H1 (cell line): ENCODE measurements at regions not wholly inside any gene's neighbourhood (a gene's known extent, or its start where the extent isn't known, plus 50 kb on each side); places are given as distances from the start of the nearest gene placed in this dataset.

Experiments
- CTCF ChIA-PET: fragments of 300-600 bp; sonication (Branson Sonifier 250); formaldehyde crosslinking; loops from one replicate; lab custom pipeline; 2021; ENCODE audit not compliant: partially characterized antibody; lab: Charles Lee
- POLR2A ChIA-PET: fragments of 300-600 bp; sonication (Branson Sonifier 250); formaldehyde crosslinking; loops from one replicate; lab custom pipeline; 2021; ENCODE audit warnings: inconsistent platforms; ENCODE audit not compliant: partially characterized antibody; lab: Charles Lee
- DNase-seq, 2 experiments: peaks; one replicate each; pipeline versions ENCODE4 v3.0.0 to v3.0.0-alpha.2; 2010 to 2022; ENCODE audit warnings: low spot score in 2 of 2, low read depth in 1 of 2, mixed read lengths in 1 of 2
- FAIRE-seq: peaks from 2 replicates; lab custom pipeline; 2011; peaks lifted over from hg19 to GRCh38; lab: Jason Lieb, UNC
- H2AFZ ChIP-seq: 2 replicates; pipeline ENCODE4 v1.8.1; 2012; ENCODE audit warnings: low read length, inconsistent platforms
- H2AK5ac ChIP-seq: 2 replicates; pipeline ENCODE4 v1.6.1; 2013; ENCODE audit warnings: low read depth, low read length
- H2BK120ac ChIP-seq: replicated peaks from 2 replicates; pipeline ENCODE3; 2013; ENCODE audit warnings: low read depth, low read length, inconsistent platforms
- H2BK12ac ChIP-seq: 2 replicates; pipeline ENCODE4 v1.6.1; 2013; ENCODE audit warnings: low read depth, low read length
- H2BK15ac ChIP-seq: 2 replicates; pipeline ENCODE4 v1.6.1; 2013; ENCODE audit warnings: low read length
- H2BK20ac ChIP-seq: 2 replicates; pipeline ENCODE4 v1.6.1; 2013; ENCODE audit warnings: low read length
- H2BK5ac ChIP-seq: 2 replicates; pipeline ENCODE4 v1.6.1; 2013; ENCODE audit warnings: low read depth, low read length
- H3K14ac ChIP-seq: 2 replicates; pipeline ENCODE4 v1.6.1; 2013; ENCODE audit warnings: inconsistent platforms; ENCODE audit not compliant: insufficient read length
- H3K18ac ChIP-seq: 2 replicates; pipeline ENCODE4 v1.6.1; 2013; ENCODE audit warnings: low read length; ENCODE audit errors: extremely low read depth
- H3K23ac ChIP-seq: 2 replicates; pipeline ENCODE4 v1.6.1; 2013; ENCODE audit warnings: inconsistent platforms; ENCODE audit not compliant: insufficient read length
- H3K23me2 ChIP-seq: 2 replicates; pipeline ENCODE4 v1.6.1; 2013; ENCODE audit warnings: low read depth, low read length
- H3K27ac ChIP-seq: 2 replicates; pipeline ENCODE4 v1.6.1; 2011; ENCODE audit warnings: low read depth, low read length, inconsistent platforms
- H3K27me3 ChIP-seq, 4 experiments: replicated peaks in 1 of 4; 1 replicate in 1 of 4; 2 replicates in 3 of 4; pipeline versions ENCODE4 v1.6.1 to v1.8.1; 2011 to 2013; ENCODE audit warnings: low read length in 3 of 4, mild to moderate bottlenecking in 3 of 4, inconsistent platforms in 2 of 4, mixed read lengths in 2 of 4, moderate library complexity in 1 of 4; ENCODE audit not compliant: control insufficient read depth in 3 of 4, insufficient read depth in 3 of 4; ENCODE audit errors: extremely low read depth in 1 of 4
- H3K36me3 ChIP-seq, 4 experiments: 2 replicates each; pipeline versions ENCODE4 v1.6.1 to v1.8.1; 2011 to 2013; ENCODE audit warnings: mild to moderate bottlenecking in 4 of 4, low read length in 3 of 4, moderate library complexity in 2 of 4, control low read depth in 1 of 4, inconsistent platforms in 1 of 4; ENCODE audit not compliant: insufficient read depth in 4 of 4, control insufficient read depth in 2 of 4
- H3K4ac ChIP-seq: replicated peaks from 2 replicates; pipeline ENCODE3; 2013; ENCODE audit warnings: low read length, low read depth, mixed read lengths, inconsistent platforms; ENCODE audit not compliant: insufficient read length
- H3K4me1 ChIP-seq, 4 experiments: replicated peaks in 1 of 4; 1 replicate in 1 of 4; 2 replicates in 3 of 4; pipeline versions ENCODE4 v1.6.1 to v1.8.1; 2011 to 2013; ENCODE audit warnings: low read length in 3 of 4, inconsistent platforms in 2 of 4, mixed read lengths in 1 of 4; ENCODE audit not compliant: insufficient read depth in 4 of 4, control insufficient read depth in 3 of 4
- H3K4me2 ChIP-seq, 2 experiments: 2 replicates each; pipeline versions ENCODE4 v1.6.1 to v1.8.1; 2011 to 2013; ENCODE audit warnings: low read depth in 2 of 2, low read length in 2 of 2, control low read depth in 1 of 2, inconsistent platforms in 1 of 2, mild to moderate bottlenecking in 1 of 2; ENCODE audit not compliant: insufficient read depth in 1 of 2
- H3K4me3 ChIP-seq, 4 experiments: fragments of 200-600, 300-600 bp in 1 of 4; sonication (generic), shearing (Covaris generic), sonication (Bioruptor Twin) in 1 of 4; 2 replicates each; pipeline versions ENCODE4 v1.5.1 to v1.8.1; 2011 to 2016; ENCODE audit warnings: low read length in 4 of 4, low read depth in 3 of 4, control low read depth in 2 of 4, inconsistent platforms in 2 of 4, mild to moderate bottlenecking in 2 of 4, mixed read lengths in 1 of 4, moderate library complexity in 1 of 4; ENCODE audit not compliant: insufficient read depth in 2 of 4; ENCODE audit errors: extremely low read depth in 1 of 4
- H3K56ac ChIP-seq: replicated peaks from 2 replicates; pipeline ENCODE3; 2013; ENCODE audit warnings: low read depth, mild to moderate bottlenecking, mixed read lengths, low read length, inconsistent platforms; ENCODE audit not compliant: insufficient read length
- H3K79me1 ChIP-seq: 2 replicates; pipeline ENCODE4 v1.6.1; 2013; ENCODE audit warnings: low read depth, low read length, control low read depth
- H3K79me2 ChIP-seq, 2 experiments: 2 replicates each; pipeline versions ENCODE4 v1.6.1 to v1.8.1; 2012 to 2013; ENCODE audit warnings: low read length in 2 of 2, mild to moderate bottlenecking in 2 of 2, inconsistent platforms in 1 of 2; ENCODE audit not compliant: insufficient read depth in 2 of 2, control insufficient read depth in 1 of 2
- H3K9ac ChIP-seq, 4 experiments: replicated peaks in 1 of 4; 1 replicate in 1 of 4; 2 replicates in 3 of 4; pipeline versions ENCODE4 v1.6.1 to v1.8.1; 2011 to 2013; ENCODE audit warnings: low read depth in 3 of 4, low read length in 3 of 4, control low read depth in 2 of 4, mild to moderate bottlenecking in 2 of 4, moderate library complexity in 2 of 4, inconsistent platforms in 1 of 4; ENCODE audit errors: extremely low read depth in 1 of 4
- H3K9me3 ChIP-seq, 2 experiments: 2 replicates each; pipeline versions ENCODE4 v1.6.1 to v1.8.1; 2012 to 2013; ENCODE audit warnings: mild to moderate bottlenecking in 2 of 2, moderate library complexity in 2 of 2, control low read depth in 1 of 2, inconsistent platforms in 1 of 2, low read depth in 1 of 2, low read length in 1 of 2, mixed read lengths in 1 of 2; ENCODE audit not compliant: insufficient read depth in 2 of 2
- H4K20me1 ChIP-seq, 2 experiments: replicated peaks in 1 of 2; 2 replicates each; pipeline versions ENCODE3 to v1.8.1; 2011 to 2013; ENCODE audit warnings: inconsistent platforms in 2 of 2, low read length in 2 of 2, mild to moderate bottlenecking in 1 of 2; ENCODE audit not compliant: insufficient read depth in 2 of 2, control insufficient read depth in 1 of 2
- H4K5ac ChIP-seq: 2 replicates; pipeline ENCODE4 v1.6.1; 2013; ENCODE audit warnings: low read length, low read depth, mixed read lengths, inconsistent platforms; ENCODE audit not compliant: insufficient read length
- H4K8ac ChIP-seq: 2 replicates; pipeline ENCODE4 v1.8.0; 2013; ENCODE audit warnings: mild to moderate bottlenecking, moderate library complexity, low read length, inconsistent platforms; ENCODE audit not compliant: insufficient read depth; ENCODE audit errors: extremely low read depth
- H4K91ac ChIP-seq: replicated peaks from 2 replicates; pipeline ENCODE3; 2013; ENCODE audit warnings: low read length, mixed read lengths, inconsistent platforms; ENCODE audit not compliant: insufficient read length
- ASH2L ChIP-seq: fragments of 200-600, 300-600 bp; sonication (generic); IDR thresholded peaks from one replicate; pipeline ENCODE4 v1.7.1; 2017; ENCODE audit warnings: low read length
- CEBPB ChIP-seq: IDR thresholded peaks from 2 replicates; pipeline ENCODE4 v1.6.1; 2012; ENCODE audit warnings: low read depth, low read length
- CHD1 ChIP-seq: IDR thresholded peaks from 2 replicates; pipeline ENCODE4 v1.6.1; 2012; ENCODE audit warnings: low read depth, low read length, improper control_type of control experiment
- FOSL1 ChIP-seq: IDR thresholded peaks from 2 replicates; pipeline ENCODE4 v1.6.1; 2011; ENCODE audit warnings: mild to moderate bottlenecking, low read depth, low read length, moderate library complexity; ENCODE audit not compliant: insufficient read depth
- HDAC2 ChIP-seq, 2 experiments: fragments of 300-600 bp in 1 of 2; sonication (generic) in 1 of 2; IDR thresholded peaks; 2 replicates each; pipeline ENCODE4 v1.6.1; 2011 to 2012; ENCODE audit warnings: low read depth in 2 of 2, low read length in 2 of 2, mild to moderate bottlenecking in 2 of 2, moderate library complexity in 2 of 2, borderline replicate concordance in 1 of 2, inconsistent platforms in 1 of 2
- KDM5A ChIP-seq: fragments of 200-600 bp; IDR thresholded peaks from 2 replicates; pipeline ENCODE4 v1.7.1; 2012; ENCODE audit warnings: mild to moderate bottlenecking, low read length, inconsistent platforms, mixed read lengths
- MAFK ChIP-seq: IDR thresholded peaks from 2 replicates; pipeline ENCODE4 v1.6.1; 2012; ENCODE audit warnings: low read depth, mild to moderate bottlenecking, improper control_type of control experiment, low read length
- POLR2A ChIP-seq, 2 experiments: IDR thresholded peaks; 1 replicate in 1 of 2; 2 replicates in 1 of 2; pipeline ENCODE4 v1.6.1; 2011; ENCODE audit warnings: low read depth in 2 of 2, low read length in 2 of 2, mild to moderate bottlenecking in 2 of 2; ENCODE audit errors: control extremely low read depth in 1 of 2
- POLR2AphosphoS5 ChIP-seq: IDR thresholded peaks from 2 replicates; pipeline ENCODE4 v1.6.1; 2011; ENCODE audit warnings: low read depth, low read length
- SP1 ChIP-seq: IDR thresholded peaks from 2 replicates; pipeline ENCODE4 v1.6.1; 2011; ENCODE audit warnings: low read depth, low read length
- SP2 ChIP-seq: IDR thresholded peaks from 2 replicates; pipeline ENCODE4 v1.6.1; 2012; ENCODE audit warnings: mild to moderate bottlenecking, low read length, inconsistent platforms
- TCF12 ChIP-seq: IDR thresholded peaks from 2 replicates; pipeline ENCODE4 v1.6.1; 2011; ENCODE audit warnings: low read depth, mild to moderate bottlenecking, low read length
- TEAD4 ChIP-seq: IDR thresholded peaks from 2 replicates; pipeline ENCODE4 v1.6.1; 2012; ENCODE audit warnings: low read depth, low read length, inconsistent platforms, mixed read lengths
- YY1 ChIP-seq: IDR thresholded peaks from 2 replicates; pipeline ENCODE4 v1.6.1; 2011; ENCODE audit warnings: low read depth, mild to moderate bottlenecking, low read length
- WGBS, 2 experiments: shearing (Covaris generic) in 1 of 2; methylation state at CpG; one replicate each; pipeline versions ENCODE4 v1.1.6 to v1.1.7; 2013 to 2015; ENCODE audit warnings: low lambda C conversion rate in 2 of 2, mixed read lengths in 2 of 2, inconsistent platforms in 1 of 2, low coverage in 1 of 2, missing lambda C conversion rate in 1 of 2; ENCODE audit not compliant: insufficient replicate concordance in 2 of 2, insufficient coverage in 1 of 2, insufficient read length in 1 of 2; ENCODE audit errors: extremely low coverage in 1 of 2, missing lambda C conversion rate in 1 of 2; 5-methylcytosine and 5-hydroxymethylcytosine counted together

- no peaks in the 10 kb centered on the region; the same call in 1 of the 2 replicates for H3K23me2 ChIP-seq
- no peak overlapping the region for H2BK15ac ChIP-seq
- no peak overlapping the region for H2BK20ac ChIP-seq
- H3K4me1 ChIP-seq, result no peaks in the 10 kb centered on the region
- POLR2A ChIA-PET, result no interaction called here
- no peak overlapping the region for H2BK5ac ChIP-seq
- H3K79me2 ChIP-seq, result no peaks in the 10 kb centered on the region
- H4K20me1 ChIP-seq, result no peaks in the 10 kb centered on the region
- no peak overlapping the region for H2BK12ac ChIP-seq
- H3K36me3 ChIP-seq, result no peaks in the 10 kb centered on the region
- no peak overlapping the region for H3K4ac ChIP-seq
- no peak overlapping the region for H3K23ac ChIP-seq
- no peak overlapping the region for H3K4me3 ChIP-seq
- no peak overlapping the region for H3K9ac ChIP-seq
- no peak overlapping the region for H4K91ac ChIP-seq
- FAIRE-seq, result no peak
- no peak overlapping the region for H3K14ac ChIP-seq
- no peaks in the 10 kb centered on the region; a peak in 1 of 4 replicates for H3K9me3 ChIP-seq
- H3K56ac ChIP-seq, result no peak overlapping the region
- DNase-seq, result no peak
- no peaks in the 10 kb centered on the region for H3K27me3 ChIP-seq
- H3K18ac ChIP-seq, result no peak overlapping the region
- no peak overlapping the region for H2BK120ac ChIP-seq
- H2AFZ ChIP-seq, result no peak overlapping the region
- CTCF ChIA-PET, result no interaction called here
- no peaks in the 10 kb centered on the region for H3K79me1 ChIP-seq
- H3K4me2 ChIP-seq, result no peak overlapping the region
- WGBS, 2 experiments, result 88% methylated on average over 4 of the region's 4 CpGs; no CpG with 5 or more reads in 1 of the 2 experiments
- H4K8ac ChIP-seq, result no peak overlapping the region
- H3K27ac ChIP-seq, result no peak overlapping the region
- H4K5ac ChIP-seq, result no peak overlapping the region
- no peak overlapping the region for H2AK5ac ChIP-seq
- TF ChIP-seq HDAC2 (IDR thresholded peaks at IDR 0.05; ENCODE audit: borderline replicate concordance in 1 of 2, low read depth in 2 of 2, low read length in 2 of 2) (no peak), ASH2L (no peak), TEAD4 (no peak), POLR2AphosphoS5 (no peak), KDM5A (no peak), TCF12 (no peak), FOSL1 (no peak), POLR2A (IDR thresholded peaks at IDR 0.05; ENCODE audit: control extremely low read depth in 1 of 2, low read depth in 2 of 2, low read length in 2 of 2) (no peak), CHD1 (no peak), MAFK (no peak), CEBPB (no peak), SP1 (no peak), YY1 (no peak), SP2 (no peak)
These were observed 762.9 kb downstream of the LTN1 start for GRCh38 chr21:28229814-28230213.
